NCI-H2227 (cell line): ENCODE measurements at regions not wholly inside any gene's neighbourhood (a gene's known extent, or its start where the extent isn't known, plus 50 kb on each side); places are given as distances from the start of the nearest gene placed in this dataset.
"Not testable (repeated sequence)": the region's sequence is repeated elsewhere in the genome, so short reads cannot be mapped to it uniquely, and the experiment has no call there.

ENCODE experiments used
- DNase-seq: peaks from one replicate; lab custom pipeline; 2025; ENCODE audit not compliant: unreplicated experiment; lab: John Stamatoyannopoulos, UW

GRCh38 chr3:127045435-127046045 lies 62.6 kb downstream of the PLXNA1 start:
- DNase-seq: no peak

DNA sequence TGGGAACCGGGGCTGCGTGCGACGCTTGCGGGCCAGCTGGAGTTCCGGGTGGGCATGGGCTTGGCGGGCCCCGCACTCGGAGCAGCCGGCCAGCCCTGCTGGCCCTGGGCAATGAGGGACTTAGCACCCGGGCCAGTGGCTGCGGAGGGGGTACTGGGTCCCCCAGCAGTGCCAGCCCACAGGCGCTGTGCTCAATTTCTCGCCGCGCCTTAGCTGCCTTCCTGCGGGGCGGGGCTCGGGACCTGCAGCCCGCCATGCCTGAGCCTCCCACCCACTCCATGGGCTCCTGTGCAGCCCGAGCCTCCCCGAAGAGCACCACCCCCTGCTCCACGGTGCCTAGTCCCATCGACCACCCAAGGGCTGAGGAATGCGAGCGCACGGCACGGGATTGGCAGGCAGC lies 63.8 kb downstream of the PLXNA1 start:
- DNase-seq: not testable (repeated sequence)

GRCh38 chr3:127049393-127049792 lies 66.5 kb downstream of the PLXNA1 start:
- DNase-seq: no peak

- DNase-seq: no peak
Measured at GRCh38 chr3:127050733-127051132, 67.8 kb downstream of the PLXNA1 start.

GRCh38 chr3:127052121-127052561 lies 69.2 kb downstream of the PLXNA1 start:
- DNase-seq: no peak

DNA sequence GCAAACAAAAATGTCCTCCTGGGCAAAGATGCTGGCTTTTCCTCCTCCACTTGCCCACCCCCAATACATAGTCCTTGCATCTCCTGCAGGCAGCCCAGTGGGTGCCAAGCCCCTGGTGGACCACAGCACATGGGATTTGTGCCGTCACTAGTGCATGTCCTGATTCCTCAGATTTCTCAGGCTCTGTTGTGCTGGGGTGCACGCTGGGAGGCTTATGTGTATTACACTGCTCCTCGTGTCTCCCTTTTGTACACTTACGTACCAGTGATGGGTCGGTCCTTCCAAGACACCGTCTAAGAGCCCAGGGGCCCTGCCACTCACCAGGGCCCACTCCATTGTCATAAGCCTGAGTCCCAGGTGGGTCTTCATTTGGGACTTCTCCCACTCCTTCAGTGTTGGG lies 70.1 kb downstream of the PLXNA1 start:
- DNase-seq: no peak

DNA sequence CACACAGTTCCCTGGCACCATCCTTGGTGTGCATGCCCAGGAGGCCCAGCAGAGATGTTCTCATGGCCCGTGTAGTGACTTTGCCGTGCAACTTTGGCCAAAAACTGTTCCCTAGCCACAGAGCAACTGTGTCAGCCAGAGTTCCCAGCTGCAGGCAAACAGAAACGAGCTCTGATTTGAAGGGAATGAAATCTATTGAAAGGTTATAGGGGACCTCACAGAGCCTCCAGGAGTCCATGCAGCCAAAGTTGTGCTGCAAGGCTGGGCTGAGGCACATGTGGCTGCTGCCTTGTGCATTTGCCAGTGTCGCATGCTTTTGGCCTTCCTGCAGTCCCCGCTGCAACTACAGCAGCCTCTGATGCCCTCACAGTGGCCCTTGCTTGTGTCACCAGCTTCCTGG lies 70.5 kb downstream of the PLXNA1 start:
- DNase-seq: no peak

DNA sequence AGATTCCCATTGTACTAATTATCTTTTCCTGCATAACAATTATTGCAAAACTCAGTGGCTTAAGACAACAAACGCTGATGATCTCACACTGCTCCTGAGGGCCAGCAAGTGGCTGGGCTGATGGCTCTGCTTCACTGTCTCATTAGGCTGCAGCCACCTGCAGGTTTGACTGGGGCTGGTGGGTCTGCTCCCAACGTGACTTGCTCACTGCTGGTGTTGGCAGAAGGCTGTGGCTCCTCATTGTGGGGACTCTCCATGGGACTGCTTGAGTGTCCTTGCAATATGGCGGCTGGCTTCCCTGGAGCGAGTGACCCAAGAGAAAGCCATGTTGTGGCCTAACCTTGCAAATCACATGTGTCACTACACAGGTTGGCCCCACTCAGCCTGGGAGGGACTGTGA lies 71.1 kb downstream of the PLXNA1 start:
- DNase-seq: no peak

- no peak for DNase-seq
Measured at GRCh38 chr3:127056281-127056680, 73.4 kb downstream of the PLXNA1 start.

DNA sequence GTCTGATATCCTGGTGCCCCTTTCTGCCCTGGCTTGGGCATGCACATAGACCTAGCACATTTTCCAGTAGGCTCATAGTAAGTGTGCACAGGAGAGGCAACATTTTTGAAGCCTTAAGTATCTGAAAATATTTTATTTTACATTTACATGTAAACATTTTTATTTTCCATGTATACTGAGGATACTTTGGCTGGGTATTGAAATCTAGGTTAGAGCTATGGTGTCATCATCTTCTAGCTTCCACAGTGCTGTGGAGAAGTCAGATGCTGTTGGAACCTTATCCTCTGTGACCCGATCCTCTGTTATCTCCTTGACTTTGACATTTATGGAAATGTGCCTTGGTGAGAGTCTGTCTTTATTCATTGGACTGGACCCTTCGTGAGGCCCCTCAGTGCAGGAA lies 74.1 kb downstream of the PLXNA1 start:
- DNase-seq: no peak

DNA sequence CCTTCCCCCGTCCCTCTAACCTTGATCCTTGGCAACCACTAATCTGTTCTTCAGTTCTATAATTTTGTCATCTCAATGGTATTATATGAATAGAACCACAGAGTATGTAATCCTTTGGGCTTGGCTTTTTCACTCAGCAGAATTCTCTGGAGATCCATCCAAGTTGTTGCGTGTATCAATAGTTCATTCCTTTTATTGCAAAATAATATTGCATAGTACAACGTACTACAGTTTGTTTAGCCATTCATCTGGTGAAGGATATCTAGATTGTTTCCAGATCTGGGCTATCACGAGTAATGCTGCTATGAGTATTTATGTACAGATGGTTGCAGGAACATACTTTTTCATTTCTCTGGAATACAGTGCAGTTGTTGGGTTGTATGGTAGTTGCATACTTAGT lies 76.2 kb downstream of the PLXNA1 start:
- DNase-seq: no peak

DNA sequence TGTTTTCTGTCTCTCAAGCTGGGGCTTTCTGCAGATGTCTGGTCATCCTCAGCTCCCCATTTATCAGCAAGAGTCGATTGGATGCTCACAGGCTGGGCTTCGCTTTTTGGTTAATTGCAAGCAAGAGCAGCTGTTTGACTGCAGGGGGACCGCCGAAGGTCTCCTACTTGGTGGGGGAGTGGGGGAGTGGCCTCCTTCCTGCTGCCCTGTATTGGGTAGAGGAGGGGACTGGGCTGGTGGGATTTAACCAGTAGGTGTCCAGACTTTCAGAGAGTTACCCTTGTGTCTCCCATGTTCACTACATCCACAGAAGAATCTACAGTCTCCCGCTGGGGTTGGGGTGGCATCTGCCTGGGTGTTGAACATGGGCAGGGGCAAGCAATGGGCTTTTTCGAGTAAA lies 78.7 kb downstream of the PLXNA1 start:
- no peak for DNase-seq

DNA sequence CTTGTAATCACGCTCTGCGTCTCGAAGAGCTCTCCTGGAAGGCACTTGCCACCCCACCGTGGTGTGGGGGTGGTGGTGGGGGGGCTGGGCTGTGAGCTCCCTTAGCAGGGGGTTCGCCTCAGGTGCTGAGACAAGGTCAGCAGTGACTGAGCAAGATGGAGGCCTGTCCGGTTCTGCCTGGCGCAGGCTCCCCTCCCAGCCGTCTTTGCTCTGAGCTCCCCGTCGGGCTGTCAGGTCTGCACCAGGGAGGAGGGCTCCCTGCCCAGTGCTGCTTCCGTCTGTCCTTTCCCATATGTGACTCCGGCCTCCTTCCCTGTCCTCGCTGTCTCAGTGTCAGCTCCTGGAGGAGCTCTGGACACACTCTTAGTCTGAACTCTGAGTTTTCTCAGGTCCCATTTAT lies 80.0 kb downstream of the PLXNA1 start:
- no peak for DNase-seq

DNA sequence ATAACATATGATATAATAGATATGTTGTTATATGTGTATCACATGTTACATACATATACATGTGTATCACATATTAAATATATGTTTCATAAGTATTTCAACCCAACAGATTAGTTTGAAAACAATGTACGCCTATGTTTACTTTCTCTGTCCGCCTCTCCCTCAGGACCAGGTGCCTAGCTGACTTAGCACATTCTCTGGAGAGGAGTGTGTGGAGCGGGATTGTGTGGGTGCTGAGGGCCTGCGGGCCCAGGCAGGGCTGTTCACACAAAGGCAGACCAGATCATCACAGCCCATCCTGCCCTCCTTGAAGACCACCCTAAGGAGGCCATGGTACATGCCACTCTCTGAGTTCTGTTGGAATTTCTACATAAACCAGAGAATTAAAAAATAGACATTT lies 81.0 kb downstream of the PLXNA1 start:
- DNase-seq: no peak

DNA sequence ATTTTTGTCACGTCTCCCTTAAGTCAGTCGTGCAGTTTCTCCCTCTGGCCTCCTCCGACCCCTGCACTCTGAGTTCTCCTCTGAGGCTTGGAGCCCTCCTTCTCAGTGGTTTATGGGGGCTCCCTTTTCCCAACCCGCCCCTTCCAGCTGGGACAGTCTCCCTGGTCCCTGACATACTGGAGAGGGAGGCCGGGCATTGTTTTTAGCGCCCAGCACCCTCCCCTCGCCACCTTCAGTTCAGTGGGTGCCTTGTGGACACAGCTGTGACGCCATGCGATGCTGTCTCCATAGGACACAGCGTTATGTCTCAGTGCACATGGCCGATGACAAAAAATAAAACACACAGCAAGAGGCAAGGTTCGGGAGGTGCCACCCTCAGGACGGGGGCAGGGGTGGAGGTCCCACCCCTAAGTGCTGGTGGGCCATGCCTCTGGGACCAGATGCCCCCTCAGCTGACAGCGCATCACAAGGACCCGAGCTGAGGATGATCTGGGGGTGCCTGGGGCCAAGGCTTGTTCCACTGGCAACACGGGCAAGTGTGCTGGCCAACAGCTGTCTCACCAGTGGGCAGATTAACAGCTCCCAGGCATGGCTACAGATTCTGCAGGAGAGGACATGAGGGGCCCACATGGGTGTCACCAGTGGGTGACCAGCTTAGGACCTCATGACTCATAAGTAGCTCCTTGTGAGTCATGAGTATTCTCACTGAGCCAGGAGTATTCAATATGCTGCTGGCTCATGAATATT lies 81.6 kb downstream of the PLXNA1 start:
- no peak for DNase-seq

- no peak for DNase-seq
Measured at GRCh38 chr3:127065138-127065427, 82.2 kb downstream of the PLXNA1 start.

- DNase-seq: no peak
Measured at GRCh38 chr3:127065561-127066290, 82.8 kb downstream of the PLXNA1 start.

- DNase-seq: no peak
Measured at GRCh38 chr3:127066635-127067034, 83.7 kb downstream of the PLXNA1 start.

GRCh38 chr3:127067116-127067910 lies 84.4 kb downstream of the PLXNA1 start:
- peak; percentile 1 for DNase-seq

- DNase-seq: no peak
Measured at GRCh38 chr3:127068111-127068810, 85.3 kb downstream of the PLXNA1 start.

- DNase-seq: no peak
Measured at GRCh38 chr3:127068871-127069270, 86.0 kb downstream of the PLXNA1 start.
